Fibroblast of skin of left biceps (primary cell): ENCODE measurements at regions not wholly inside any gene's neighbourhood (a gene's known extent, or its start where the extent isn't known, plus 50 kb on each side); places are given as distances from the start of the nearest gene placed in this dataset.
"Not testable (repeated sequence)": the region's sequence is repeated elsewhere in the genome, so short reads cannot be mapped to it uniquely, and the experiment has no call there.

Experiments
- DNase-seq, 2 experiments: peaks; one replicate each; pipeline ENCODE4 v3.0.0-alpha.2; 2013; ENCODE audit warnings: low read depth in 2 of 2

DNA sequence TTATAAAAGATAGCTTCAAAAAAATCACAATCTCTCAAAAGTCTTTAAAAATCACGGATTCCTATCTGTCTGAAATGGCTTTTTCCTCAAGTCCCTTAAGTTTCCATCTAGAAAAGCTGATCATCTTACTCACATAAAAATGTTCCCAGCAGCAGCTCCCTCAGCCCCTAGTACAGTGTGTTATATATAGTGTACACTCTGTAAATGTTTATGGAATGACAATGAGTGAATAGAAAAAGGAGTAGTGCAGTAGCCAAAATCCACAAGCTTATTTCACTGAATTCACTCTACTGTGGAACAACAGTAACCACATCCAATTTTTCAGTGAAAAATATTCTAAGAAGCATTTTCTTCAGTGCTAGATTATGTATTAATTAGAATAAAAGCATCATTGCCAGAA, 609.4 kb downstream of the DTWD2 start:
- no peak for DNase-seq

DNA sequence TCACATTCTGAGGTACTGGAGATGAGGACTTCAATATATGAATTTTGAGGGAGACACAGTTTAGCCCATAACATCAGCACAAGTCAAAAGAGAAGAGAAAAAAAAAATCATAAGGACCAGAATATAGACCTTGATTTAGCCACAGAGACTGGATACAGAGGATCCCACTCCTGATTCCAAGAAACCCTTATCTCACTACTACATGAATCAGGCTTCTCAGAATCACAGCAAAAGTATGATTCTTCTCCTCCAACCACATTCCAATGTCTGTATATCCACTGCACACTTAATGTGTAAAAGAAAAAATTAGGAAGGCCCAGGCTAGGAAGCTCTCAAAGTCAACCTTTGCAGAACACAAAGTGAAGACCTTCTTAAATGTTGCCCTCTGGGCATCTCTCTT, 610.9 kb downstream of the DTWD2 start:
- no peak for DNase-seq

DNA sequence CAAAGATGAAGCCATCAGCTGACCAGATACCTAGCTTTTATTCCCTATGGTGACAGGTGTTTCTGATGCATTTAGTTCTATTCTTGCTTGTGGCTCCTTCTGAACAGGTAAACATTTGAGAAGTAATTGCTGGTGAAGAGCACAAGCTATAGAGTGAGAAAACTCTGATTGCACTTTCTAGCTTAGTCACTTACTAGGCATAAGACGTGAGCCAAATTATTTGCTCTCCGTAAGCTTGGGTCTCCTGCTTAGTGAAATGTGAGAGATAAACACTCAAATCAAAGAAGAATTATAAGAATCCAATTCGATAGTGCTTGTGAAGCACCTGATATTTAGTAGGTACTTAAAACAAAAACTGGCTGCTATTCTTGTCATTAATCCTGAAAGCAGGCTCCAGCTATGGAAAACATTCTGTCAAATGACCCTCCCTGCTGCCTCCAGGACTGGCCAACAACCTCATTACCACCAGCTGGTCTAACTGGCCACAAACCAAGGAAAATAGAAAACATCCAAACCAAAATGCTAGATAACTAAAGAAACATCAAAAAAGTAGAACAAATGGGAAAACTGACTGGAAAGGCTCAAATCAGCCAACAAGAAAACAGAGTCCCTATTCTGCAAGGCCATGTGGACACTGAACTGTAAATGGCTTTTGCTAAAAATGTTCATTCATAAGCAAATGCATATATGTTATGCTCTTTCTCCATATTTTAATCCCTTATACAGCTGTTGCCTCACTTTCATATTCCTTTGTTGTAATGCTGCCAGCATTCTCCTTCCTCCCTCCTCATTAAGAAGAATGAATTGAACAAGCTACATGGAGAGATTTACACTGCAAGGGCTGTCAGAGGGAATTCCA, 616.1 kb downstream of the DTWD2 start:
- no peak for DNase-seq

DNA sequence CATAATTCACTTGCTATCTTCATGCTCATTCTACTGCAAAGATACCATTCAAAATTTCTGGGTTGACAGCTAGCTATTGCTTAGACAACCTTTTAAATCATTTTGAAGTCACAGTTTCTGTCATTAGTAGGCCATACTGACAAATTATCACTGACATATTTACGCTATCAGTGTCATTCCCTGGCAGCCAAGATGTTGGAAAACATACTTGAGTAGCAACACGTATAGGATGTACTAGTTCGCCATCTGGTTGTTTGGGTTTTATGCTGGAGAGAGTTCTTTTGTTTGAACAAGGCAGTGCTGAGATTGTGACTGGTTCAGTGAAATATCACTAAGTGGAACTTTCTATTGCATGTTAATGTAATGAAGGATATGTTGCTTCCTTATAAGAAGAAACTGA, 621.9 kb downstream of the DTWD2 start:
- no peak for DNase-seq

DNA sequence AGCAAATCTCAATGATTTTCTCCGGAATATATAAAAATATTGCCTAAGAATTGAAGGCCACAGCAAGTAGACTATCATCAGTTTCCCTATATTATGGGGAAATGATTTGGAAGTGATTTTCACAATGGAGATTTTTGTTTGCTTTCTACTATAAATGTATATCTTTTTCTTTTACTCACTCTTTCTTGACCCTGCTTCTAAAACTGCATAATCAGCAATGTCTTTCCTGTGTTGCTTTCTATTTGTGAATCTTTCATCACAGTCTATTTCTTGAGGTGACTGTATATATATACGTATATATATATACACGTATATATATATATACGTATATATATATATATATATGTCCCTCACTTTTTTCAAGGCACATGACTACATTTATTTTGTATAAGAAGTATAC, 622.6 kb downstream of the DTWD2 start:
- DNase-seq: no peak

DNA sequence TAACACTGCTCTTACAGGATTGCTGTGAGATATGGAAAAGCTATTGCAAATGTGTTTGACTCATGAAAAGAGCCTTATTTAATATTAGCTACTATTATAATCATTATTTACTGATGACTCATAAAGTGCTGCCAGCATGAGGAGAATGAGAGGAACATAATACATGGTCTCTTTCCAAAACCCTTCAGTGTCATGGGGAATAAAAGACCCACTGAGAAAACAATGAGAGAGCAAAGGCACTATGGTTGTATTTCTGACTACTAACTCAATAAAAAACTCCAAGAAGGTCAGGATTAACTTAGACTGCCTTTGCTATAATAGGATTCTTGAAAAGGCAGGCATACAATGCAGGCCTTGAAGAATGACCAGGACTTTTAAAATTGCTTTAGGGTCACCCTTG, 633.5 kb downstream of the DTWD2 start:
- no peak for DNase-seq

DNA sequence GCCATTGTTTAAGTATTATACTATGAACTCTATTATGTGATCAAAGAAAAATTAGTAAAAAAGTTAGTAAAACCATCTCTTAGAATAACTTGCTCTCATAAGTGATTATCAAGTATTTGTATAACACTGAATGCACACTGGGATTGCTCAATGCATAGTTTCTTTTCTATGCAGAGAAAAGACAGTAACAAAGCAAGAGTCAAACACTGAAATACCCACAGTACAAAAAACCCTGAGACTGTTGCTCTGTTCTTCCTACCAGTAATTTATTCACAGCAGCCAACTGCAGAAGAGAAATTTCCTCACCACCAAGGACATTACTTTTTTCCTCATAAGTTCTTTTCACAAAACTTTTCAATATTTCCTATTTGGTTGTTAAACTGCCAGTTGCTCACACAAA, 634.4 kb downstream of the DTWD2 start:
- DNase-seq: no peak

DNA sequence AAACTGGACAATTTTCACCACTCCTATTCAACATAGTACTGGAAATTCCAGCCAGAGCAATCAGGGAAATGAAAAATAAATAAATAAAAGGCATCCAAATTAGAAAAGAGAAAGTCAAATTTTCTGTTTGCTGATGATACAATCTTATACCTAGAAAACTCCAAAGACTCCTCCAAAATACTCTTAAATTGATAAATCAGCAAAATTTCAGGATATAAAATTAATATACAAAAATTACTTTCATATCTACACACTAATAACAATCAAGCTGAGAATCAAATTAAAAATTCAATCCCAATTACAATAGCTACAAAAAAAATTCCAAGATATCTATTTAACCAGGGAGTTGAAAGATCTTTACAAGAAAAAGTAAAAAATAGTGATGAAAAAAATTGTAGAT, 651.9 kb downstream of the DTWD2 start:
- no peak for DNase-seq

DNA sequence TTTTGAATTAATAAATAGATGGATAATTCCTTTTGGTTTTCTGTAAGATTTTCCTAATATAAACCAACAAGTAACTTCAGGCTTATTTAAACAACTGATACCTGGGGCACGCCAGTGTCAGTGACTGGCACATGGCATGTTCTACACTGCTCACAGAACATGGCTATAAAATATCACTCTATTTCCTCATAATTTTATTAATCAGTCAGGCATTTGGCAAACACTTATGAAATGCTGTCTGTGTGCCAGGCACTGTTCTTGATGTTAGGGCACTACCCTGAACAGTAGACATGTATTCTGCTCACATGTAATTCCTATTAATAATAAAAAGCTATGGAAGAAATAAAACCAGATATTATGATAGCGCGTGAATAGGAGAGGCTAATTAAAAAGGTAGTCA, 661.0 kb downstream of the DTWD2 start:
- no peak for DNase-seq

DNA sequence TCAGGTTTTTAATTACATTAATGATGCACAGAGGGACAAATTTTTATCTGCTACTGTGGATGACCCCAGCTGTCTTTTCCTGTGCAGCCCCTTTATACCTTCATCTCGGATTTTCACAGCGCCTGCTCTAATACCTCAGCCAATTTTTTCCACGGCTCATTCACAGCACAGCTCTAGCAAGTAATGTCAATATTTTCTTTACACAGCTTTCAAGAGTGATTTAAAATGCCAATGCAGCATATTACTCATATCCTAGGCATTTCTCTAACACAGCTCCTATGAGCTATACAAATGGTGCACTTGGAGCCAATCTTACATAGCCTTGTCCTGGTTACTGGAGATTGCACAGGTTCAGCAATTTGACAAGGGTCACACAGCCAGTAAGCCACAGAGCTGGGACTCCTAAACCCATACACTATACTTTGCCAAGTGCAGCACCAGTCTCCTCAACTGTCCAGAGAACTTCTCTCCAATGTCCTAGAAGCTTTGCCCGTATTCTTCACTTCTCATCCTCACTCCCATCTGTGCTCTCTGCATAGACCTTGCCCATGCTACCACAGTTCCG, 661.8 kb downstream of the DTWD2 start:
- DNase-seq: peak; percentile 23 to 27

DNA sequence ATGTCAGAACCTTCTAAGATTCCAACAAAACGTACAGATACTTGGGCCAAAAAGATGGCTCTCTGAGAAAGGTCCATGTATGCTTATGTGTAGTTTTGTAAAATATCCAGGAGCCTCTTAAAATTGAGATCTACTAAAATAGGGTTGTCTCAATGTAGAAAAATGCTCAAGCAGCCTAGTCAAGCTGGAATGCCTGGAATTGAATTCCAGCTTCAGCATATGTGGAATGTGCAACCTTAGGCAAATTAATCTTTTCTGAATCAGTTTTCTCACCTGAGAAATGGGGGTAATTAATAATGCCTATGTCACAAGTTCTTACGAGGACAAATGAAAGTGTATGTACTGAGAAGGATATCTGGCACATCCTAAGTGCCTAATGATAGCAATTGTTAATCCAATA, 662.4 kb downstream of the DTWD2 start:
- DNase-seq: no peak

DNA sequence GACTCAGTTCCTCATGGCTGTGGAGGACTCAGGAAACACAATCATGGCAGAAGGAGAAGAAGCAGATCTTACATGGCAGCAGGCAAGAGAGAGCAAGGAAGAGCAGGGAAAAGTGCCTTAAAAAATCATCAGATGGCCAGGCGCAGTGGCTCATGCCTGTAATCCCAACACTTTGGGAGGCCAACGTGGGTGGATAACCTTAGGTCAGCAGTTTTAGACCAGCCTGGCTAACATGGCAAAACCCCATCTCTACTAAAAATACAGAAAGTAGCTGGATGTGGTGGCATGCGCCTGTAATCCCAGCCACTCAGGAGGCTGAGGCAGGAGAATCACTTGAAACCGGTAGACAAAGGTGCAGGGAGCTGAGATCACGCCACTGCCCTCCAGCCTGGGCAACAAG, 664.6 kb downstream of the DTWD2 start:
- DNase-seq: not testable (repeated sequence)

DNA sequence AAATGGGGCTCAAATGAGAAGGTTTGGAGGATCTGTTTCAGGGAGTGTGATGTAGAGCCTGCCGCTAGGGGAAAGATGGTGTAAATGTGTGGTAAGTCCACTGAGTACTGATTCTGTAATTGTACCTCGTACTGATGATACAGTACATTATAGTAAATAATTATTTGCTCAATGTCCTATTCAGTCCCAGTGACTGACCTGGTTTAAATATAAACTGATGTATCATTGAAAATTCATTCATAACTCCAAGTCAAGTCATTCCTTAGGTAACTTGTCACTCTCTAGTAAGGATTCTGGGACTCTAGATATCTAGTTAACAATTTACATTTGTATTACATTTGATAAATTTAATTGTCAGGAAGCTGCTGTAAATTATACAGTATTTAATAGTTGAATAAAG, 667.3 kb downstream of the DTWD2 start:
- no peak for DNase-seq

DNA sequence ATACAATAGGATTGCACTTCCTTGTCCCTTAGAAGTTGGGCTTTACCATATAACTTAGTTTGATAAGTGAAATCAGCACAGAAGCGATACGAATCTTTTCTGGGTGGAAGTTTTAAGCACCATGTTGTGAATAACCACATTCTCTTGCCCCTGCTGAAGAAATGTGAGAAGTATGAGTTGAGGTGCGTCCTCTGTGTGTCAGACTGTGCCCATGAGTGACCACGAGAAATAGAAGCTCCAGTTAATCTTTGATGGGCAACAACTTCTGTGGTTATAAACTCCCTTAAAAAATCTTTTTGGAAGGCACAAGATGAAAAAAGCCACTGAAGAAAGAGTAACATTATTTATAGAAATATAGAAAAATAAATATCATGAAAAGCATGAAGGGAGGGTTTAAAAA, 668.2 kb downstream of the DTWD2 start:
- no peak for DNase-seq

DNA sequence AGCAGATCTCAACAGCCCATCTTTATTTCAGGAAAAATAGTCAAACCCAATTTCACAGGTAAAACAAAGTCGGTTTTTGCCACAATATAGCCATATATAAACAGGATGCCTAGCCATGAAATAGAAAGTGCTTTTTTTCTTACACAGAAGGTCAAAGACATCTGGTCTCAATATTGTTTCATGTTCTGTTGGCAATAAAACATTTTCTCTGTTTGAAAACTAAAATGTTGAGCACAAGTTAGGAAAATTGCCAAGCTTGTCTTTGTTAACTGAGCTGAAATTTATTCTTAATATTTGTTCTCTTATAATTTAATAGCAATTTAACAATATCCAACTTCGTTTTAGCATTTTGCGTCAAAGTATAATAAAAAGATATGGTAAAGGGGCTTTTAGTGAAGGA, 673.4 kb downstream of the DTWD2 start:
- DNase-seq: peak in 1 of 2 experiments; percentile 23

DNA sequence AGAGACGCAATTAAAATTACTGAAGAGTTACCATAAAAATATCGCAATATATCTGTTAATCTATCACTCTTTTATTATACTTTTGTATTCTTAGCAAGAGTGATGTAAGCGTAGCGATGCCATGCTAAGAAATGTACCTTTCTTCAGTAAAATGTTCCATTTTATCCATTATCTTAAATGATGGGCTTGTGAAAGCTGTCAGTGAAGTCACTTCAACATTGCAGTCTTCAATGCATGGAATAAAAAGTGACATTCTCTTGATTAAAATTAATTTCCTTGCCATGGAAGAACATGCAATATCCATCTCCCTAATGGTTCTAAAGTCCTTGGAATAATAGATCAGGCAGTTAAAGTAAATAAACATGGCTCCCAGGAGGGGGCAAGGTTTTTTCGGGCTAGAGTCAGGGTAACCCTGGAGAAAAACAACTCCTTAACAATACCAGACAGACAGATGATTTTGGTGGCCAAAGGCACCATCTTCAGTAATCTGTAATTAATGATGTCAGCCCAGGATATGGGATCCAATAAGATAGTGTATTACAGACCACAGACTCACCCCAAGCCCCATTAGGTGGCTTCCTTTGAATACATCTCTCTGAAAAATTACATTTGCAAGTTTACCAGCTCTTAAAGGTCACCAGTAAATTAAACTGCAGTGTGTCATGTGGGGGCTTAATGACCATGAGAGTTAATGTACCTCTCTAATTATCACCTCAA, 677.1 kb downstream of the DTWD2 start:
- DNase-seq: no peak

DNA sequence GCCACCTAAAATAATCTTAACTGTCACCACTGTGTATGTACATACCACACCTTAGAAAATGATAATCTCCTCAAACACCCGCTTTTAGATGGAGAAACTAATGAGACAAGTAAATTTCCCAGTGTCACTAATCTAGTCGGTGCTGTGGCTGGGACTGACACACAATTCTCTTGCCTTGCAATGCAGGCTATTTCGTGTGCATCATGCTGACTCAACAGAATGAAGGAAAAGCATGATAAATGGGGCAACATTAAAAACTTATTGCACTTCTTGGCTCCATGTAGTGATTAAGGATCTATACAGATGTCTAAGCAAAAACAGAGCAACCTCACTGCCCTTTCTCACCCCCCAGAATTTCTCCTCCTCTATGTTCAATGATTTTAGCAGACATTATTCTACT, 677.9 kb downstream of the DTWD2 start:
- no peak for DNase-seq

DNA sequence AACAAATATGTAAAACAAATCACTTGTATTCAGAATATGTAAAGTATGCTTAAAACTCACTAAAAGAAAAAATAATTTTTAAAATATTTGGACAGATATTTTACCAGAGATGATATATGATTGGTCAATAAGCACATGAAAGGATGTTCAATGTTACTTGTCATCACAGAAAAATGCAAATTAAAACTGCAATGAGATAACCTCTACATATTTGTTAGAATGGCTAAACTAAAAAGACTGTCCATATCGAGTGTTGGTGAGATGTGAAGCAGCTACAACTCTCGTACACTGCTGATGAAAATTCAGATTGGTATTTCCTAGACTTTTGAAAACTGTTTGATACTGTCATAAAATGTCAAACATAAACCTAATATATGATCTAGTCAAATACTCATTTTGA, 685.1 kb downstream of the DTWD2 start:
- DNase-seq: no peak

DNA sequence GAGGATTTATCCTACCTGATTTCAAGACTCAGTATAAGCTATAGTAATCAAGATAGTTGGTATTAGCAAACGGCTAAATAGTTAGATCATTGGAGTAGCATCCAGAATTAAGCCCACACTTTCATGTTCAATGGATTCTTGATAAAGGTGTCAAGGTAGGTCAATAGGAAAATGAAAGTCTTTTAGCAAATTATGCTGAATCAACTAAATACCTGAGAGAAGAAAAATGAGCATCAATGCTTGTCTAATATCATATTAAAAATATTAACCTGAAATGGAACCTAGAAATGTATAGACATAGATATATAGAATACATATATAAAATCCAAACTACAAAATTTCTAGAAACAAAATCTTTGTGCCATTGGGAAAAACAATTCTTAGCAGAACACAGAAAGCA, 685.6 kb downstream of the DTWD2 start:
- DNase-seq: no peak

DNA sequence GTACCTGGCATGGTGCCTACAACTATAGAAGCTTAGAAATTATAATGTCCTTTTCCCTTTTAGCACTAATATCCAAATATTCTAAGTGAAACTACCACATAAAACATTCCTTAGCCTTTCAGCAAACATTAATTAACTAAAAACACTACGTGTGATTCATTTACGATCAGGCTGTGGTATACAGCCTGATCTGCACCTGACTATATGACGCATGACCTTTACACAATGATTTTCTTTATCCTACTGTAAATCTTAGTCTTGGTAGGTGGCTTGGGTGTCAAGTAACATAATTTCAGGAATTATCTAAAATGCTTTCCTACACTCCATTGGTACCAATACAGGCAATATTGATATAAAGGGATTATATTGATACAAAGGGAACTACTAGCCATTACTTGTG, 686.7 kb downstream of the DTWD2 start:
- DNase-seq: no peak

DNA sequence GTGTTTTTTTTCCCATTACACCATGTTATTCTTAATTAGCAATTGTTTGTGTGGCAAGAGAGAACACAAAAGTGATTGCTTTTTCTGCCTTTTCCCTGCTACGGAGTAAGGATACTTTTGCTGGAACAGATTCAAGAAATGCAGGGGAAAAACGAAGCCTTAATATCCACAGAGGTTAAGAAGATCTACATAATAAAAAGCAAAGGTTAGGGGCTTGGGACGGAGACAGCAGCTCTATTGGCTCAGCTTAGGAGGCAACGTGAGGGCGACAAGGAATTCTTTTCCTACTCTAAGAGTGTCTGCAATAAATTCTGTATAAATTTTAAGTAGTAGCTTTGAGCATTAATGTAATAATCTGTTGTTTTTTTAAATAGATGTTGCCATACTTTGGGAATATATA, 693.3 kb downstream of the DTWD2 start:
- DNase-seq: no peak

DNA sequence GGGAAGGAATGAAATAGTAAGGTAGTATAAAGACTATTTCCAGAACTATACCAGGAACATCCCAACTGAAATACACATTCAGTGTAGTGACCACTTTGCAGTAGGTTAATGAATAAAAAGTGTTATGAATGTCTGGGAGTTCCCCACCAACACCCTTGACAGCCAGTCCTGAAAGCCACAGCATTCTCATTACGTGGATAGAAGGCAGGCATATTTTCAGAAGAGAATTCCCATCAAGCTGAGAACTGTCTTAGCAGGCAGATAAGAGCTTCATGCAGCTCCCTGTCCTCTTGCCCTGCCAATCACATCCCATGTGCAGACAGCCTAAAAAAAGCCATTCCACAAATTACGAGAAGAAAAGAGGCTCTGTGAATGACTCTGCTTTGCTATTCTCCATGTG, 695.0 kb downstream of the DTWD2 start:
- DNase-seq: no peak

DNA sequence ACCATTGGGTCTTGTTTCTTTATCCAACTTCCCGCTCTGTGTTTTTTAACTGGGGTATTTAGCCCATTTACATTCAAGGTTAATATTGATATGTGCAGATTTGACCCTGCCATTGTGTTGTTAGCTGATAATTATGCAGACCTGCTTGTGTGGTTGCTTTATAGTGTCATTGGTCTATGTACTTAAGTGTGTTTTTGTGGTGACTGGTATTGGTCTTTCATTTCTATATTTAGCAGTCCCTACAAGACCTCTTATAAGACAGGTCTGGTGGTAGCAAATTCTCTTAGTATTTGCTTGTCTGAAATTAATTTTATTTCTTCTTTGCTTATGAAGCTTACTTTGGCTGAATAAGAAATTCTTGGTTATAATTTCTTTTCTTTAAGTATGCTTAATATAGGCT, 698.1 kb downstream of the DTWD2 start:
- no peak for DNase-seq
